HG03064 (cell line): ENCODE measurements at regions not wholly inside any gene's neighbourhood (a gene's known extent, or its start where the extent isn't known, plus 50 kb on each side); places are given as distances from the start of the nearest gene placed in this dataset.
"Not testable (repeated sequence)": the region's sequence is repeated elsewhere in the genome, so short reads cannot be mapped to it uniquely, and the experiment has no call there.

Experiments used
- ATAC-seq: cut with Tn5 transposase; IDR thresholded peaks from one replicate; pipeline ENCODE4 v1.9.1; 2021; ENCODE audit warnings: low read depth; ENCODE audit not compliant: unreplicated experiment

DNA sequence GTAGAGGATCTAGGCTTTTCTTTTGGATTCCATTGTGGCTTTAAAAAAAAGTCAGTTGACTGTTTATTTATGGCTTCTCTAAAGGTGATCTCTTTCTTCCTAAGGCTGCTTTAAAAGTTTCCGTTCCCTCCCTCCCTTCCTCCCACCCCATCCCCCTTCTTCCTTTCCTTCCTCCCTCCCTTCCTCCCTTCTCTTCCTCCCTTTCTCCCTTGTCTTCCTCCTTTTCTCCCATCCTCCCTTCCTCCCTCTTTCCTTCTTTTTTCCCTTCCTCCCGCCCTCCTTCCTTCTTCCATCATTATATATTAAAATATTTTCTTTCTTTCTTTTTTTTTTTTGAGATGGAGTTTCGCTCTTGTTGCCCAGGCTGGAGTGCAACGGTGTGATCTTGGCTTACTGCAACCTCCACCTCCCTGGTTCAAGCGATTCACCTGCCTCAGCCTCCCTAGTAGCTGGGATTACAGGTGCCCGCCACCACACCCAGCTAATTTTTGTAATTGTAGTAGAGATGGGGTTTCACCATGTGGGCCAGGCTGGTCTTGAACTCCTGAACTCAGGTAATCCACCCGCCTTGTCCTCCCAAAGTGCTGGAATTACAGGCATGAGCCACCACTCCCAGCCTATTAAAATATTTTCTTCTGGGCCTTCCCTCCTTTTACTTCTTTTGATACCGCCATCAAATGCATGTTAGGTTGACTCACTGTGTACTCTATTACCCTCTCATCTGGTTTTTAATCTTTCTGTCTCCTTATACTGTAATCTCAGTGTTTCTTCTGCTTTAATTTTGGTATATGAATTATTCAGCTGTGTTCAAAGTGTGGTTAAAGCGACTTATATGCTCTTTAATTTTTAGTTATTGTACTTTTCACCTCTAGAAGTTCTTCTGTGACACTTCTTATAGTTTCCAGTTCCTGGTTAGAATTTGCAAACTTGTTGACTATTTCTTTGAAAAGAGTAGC lies 59.2 kb upstream of the ATP5PO start:
- peak; percentile 1 for ATAC-seq

DNA sequence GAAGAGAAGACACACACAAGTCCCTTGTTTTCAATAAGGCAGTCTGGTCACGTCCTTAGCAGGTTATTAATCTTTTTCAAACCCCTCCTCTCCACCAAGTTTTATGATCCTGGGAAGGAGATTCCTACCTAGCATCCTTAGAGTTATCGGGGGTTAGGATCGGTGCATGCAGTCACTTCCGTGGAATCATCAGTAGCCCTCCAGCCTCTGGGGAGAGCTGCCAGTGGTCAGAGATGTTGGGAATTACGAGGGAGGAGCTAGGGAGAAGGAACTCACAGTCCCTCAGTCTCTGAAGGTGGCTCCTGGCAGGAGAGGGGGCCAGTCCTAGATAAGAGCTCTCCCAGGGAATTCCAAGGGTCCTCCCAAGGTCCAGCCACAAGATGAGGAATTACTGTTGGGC lies 57.7 kb upstream of the ATP5PO start:
- ATAC-seq: no peak

DNA sequence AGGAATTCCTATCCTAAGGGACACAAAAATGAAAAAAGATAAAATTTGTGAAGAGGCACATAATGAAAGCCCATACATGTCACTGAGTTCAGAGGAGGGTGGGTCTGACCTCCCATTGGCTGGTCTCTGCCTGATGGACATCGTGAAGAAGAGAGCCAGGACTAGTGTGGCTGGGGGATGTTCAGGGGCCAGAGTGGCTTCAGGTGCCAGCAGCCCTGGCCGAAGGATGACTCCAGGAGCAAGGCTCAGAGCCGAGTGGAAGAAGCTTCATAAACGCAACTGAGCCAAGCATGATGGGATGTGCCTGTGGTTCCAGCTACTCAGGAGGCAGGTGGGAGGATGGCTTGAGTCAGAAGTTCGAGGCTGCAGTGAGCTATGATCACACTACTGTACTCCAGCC lies 56.9 kb upstream of the ATP5PO start:
- no peak for ATAC-seq

DNA sequence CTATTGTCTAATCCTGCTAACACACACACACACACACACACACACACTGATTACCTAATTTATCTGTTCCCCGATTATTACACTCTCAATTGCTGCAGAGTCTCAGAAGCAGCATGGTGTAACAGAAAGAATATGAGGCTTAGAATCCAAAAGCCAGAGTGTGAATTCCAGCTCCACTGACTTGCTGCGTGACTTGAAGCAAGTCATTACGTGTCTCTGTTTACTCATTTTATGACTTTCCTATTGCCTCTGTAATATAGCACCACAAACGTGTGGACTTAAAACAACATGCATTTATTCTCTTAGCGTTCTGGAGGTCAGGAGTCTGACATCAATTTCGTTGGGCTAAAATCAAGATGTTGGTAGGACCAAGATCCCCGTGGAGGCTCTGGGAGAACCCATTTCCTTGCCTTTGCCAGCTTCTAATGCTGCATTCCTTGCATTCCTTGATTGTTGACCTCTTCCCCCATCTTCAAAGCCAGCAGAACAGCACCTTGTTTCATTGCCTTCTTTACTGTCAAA lies 55.9 kb upstream of the ATP5PO start:
- ATAC-seq: no peak

DNA sequence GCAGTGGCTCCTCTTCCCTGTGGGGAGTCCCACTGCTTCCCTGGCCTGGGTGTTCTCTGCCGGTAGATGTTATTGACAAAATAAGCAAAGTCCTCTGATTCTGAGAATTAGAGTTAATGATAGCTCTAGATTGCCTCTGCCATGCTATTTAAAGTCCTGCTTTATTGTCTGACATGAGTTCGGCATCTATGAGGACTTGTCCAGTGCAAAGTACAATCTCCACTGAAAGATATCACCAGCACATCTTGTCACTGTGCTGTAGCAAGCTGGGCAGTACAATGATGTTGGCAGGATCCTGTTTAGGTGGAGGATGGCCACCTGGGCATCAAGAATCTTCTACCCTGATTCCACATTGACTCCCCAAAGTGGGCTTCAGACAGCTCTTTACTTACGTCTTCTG lies 54.0 kb upstream of the ATP5PO start:
- ATAC-seq: no peak

DNA sequence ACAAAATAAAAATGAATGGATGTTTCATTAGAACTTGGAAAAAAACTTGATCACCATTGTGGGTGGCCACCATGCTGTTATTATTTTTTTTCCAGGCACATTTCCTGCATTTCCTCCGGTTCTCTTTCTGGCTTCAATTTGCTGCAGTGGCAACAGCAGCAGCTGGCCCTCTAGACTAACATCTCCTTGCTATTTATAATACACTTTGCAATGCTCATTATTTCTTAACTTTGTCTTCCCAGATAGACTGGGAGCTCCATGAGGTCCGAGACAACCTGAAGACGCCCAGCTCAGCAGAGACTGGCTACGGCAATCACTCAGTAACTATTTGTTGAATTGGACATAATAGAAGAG lies 53.4 kb upstream of the ATP5PO start:
- no peak for ATAC-seq

DNA sequence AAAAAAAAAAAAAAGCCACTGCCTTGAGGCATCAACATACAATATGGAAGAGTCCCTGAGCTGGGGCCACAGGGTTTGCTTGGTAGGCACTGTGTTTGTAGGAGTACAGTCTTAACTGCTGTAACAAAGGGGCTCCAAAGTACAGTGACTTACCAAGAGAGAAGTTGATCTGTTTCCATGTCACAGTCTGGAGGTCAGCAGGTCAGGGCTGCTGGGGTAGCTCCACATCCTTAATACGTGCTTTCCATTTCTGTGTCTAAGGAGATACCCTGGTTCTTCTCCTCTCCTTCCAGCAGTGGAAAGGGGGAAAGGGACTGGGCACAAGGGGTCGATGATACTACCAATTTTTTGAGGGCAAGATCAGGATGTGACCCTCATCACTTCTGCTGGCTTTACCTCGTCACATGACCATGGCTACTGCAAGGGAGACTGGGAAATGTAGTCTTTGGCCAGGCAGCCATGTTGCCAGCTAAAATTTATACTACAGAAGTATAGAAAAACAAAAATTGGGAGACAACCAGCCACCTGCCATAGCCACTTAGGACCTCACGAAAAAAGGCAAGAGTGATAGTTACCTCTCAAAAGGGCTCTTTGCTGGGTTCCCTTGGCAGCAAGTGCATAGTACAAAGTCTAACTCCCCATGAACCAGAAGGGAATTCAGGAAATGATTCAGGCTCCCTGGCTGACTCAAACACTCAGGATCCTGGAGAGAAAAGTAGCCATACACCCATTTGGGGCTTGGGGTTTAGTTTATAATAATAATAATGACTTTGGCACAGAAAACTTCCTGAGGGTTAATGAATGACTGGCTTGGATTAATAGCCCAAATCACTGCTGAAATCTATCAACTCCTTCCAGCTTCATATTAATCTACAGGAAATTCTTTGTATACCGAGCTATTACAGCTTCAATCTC lies 52.7 kb upstream of the ATP5PO start:
- no peak for ATAC-seq

DNA sequence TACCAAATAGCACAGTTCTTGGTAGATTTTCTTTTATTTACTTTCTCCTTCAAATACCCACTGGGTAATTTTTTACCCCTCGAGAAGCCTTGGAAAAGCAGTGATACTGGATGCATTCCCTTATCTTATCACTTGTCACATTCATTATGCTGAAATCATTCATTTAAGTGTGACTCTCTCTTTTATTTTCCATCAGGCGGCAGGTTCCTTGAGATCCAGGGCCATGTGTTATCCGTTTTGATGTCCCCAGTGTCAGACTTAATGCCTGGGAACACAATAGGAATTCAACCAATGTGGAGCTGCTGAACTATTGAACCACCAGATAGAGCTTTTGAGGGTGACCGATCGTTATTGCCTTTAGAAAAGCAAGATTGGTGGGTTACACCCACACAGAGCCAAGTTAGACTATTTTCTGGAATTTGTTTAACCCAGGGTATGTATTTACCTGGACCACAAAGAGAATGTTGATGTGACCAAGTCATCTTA lies 51.5 kb upstream of the ATP5PO start:
- no peak for ATAC-seq

DNA sequence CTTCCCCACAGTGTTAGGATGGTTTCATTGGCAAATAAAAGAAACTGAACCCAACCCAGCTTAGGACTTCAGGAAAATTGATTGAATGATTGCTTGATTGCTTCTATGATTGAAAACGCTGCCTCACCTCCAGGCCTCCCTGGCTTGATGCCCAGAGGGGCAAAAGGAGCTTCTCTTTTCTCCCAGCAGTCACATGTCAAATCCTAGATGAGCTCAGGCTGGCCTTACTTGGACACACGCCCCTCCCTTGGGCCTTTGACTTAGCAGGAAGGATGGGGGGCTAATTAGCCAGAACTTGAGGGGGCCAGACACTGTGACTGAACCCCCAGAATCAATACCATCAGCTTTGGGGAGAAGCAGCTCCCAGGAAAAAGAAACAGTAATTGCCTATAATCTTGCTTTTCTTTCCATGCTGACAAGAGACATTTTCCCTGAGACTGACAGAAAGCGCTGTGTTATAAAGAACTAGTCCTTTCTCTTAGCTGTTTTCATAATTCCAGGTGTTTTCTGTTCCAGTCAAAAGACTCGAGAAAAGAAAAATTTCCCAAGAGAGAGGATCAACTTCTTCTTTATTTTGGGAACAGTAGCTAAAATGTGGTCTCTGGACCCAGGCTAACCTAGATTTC lies 50.8 kb upstream of the ATP5PO start:
- no peak for ATAC-seq

DNA sequence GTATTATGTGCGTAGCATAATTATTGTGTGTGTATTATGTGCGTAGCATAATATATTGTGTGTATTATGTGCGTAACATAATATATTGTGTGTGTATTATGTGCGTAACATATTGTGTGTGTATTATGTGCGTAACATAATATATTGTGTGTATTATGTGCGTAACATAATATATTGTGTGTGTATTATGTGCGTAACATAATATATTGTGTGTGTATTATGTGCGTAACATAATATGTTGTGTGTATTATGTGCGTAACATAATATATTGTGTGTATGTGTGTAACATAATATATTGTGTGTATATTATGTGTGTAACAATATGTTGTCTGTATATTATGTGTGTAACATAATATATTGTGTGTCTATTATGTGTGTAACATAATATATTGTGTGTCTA lies 50.1 kb upstream of the ATP5PO start:
- not testable (repeated sequence) for ATAC-seq
